ENCODE measurements at regions not wholly inside any gene's neighbourhood (a gene's known extent, or its start where the extent isn't known, plus 50 kb on each side); places are given as distances from the start of the nearest gene placed in this dataset.

GRCh38 chr5:3127423-3127911 is 376.0 kb upstream of the IRX2 start:
- no peak for DNase-seq

GRCh38 chr5:3126639-3127038 is 375.2 kb upstream of the IRX2 start:
- DNase-seq, result no peak

GRCh38 chr5:3124410-3124809 is 372.9 kb upstream of the IRX2 start:
- DNase-seq, result no peak

GRCh38 chr5:3123763-3124157 is 372.3 kb upstream of the IRX2 start:
- DNase-seq, result no peak

GRCh38 chr5:3122985-3123762 is 371.7 kb upstream of the IRX2 start:
- DNase-seq, result no peak

GRCh38 chr5:3122216-3122615 is 370.7 kb upstream of the IRX2 start:
- no peak for DNase-seq

GRCh38 chr5:3121813-3122212 is 370.3 kb upstream of the IRX2 start:
- no peak for DNase-seq

GRCh38 chr5:3120028-3120427 is 368.6 kb upstream of the IRX2 start:
- DNase-seq, result no peak

GRCh38 chr5:3119435-3119834 is 368.0 kb upstream of the IRX2 start:
- DNase-seq, result no peak

- DNase-seq, result no peak
These were observed 366.9 kb upstream of the IRX2 start for GRCh38 chr5:3118340-3118739.

GRCh38 chr5:3116366-3116765 is 364.9 kb upstream of the IRX2 start:
- no peak for DNase-seq

GRCh38 chr5:3114467-3114866 is 363.0 kb upstream of the IRX2 start:
- no peak for DNase-seq

GRCh38 chr5:3110371-3110770 is 358.9 kb upstream of the IRX2 start:
- no peak for DNase-seq

- DNase-seq, result no peak
These were observed 355.7 kb upstream of the IRX2 start for GRCh38 chr5:3107156-3107611.

- DNase-seq, result no peak
These were observed 354.1 kb upstream of the IRX2 start for GRCh38 chr5:3105581-3105980.

- no peak for DNase-seq
These were observed 353.7 kb upstream of the IRX2 start for GRCh38 chr5:3105172-3105571.

- no peak for DNase-seq
These were observed 353.1 kb upstream of the IRX2 start for GRCh38 chr5:3104429-3105060.

GRCh38 chr5:3103262-3103811 is 351.9 kb upstream of the IRX2 start:
- peak; percentile 73 for DNase-seq

- DNase-seq, result no peak
These were observed 351.1 kb upstream of the IRX2 start for GRCh38 chr5:3102531-3102930.

- no peak for DNase-seq
These were observed 350.1 kb upstream of the IRX2 start for GRCh38 chr5:3101561-3101960.

GRCh38 chr5:3100921-3101551 is 349.6 kb upstream of the IRX2 start:
- DNase-seq, result no peak

- no peak for DNase-seq
These were observed 348.5 kb upstream of the IRX2 start for GRCh38 chr5:3099954-3100353.

- DNase-seq, result no peak
These were observed 348.0 kb upstream of the IRX2 start for GRCh38 chr5:3099526-3099925.

- no peak for DNase-seq
These were observed 347.3 kb upstream of the IRX2 start for GRCh38 chr5:3098821-3099220.
